IMR-90 (cell line): ENCODE measurements at regions not wholly inside any gene's neighbourhood (a gene's known extent, or its start where the extent isn't known, plus 50 kb on each side); places are given as distances from the start of the nearest gene placed in this dataset.

ENCODE experiments used
- ATAC-seq: fragments of 200-7000 bp; cut with Tn5 transposase; 2 replicates; pipeline ENCODE4 v1.9.1; 2020; ENCODE audit warnings: low read depth, mild to moderate bottlenecking, moderate library complexity
- BruUV-seq: library from RNA; stranded (reverse); fragments of 400-500 nt; replicated peaks from 2 replicates; lab custom pipeline; 2021; lab: Mats Ljungman, UMichigan
- CTCF ChIA-PET: fragments of 300-600 bp; formaldehyde crosslinking; extraction: SDS; loops from one replicate; lab custom pipeline; 2021; ENCODE audit warnings: antibody characterized with exemption; lab: Yijun Ruan, JAX
- POLR2A ChIA-PET: fragments of 300-600 bp; sonication (Branson Sonifier 250); formaldehyde crosslinking; loops from one replicate; lab custom pipeline; 2022; ENCODE audit warnings: antibody characterized with exemption; ENCODE audit not compliant: unreplicated experiment; lab: Charles Lee
- DNase-seq: peaks from one replicate; pipeline ENCODE4 v3.0.0; 2013
- H2AFZ ChIP-seq: replicated peaks from 2 replicates; pipeline ENCODE3; 2013; ENCODE audit warnings: low read length, mild to moderate bottlenecking; ENCODE audit not compliant: poor library complexity
- H2AK5ac ChIP-seq: 2 replicates; pipeline ENCODE4 v1.6.1; 2013; ENCODE audit warnings: low read depth, low read length, inconsistent platforms
- H2AK9ac ChIP-seq: replicated peaks from 2 replicates; pipeline ENCODE3; 2013; ENCODE audit warnings: mild to moderate bottlenecking, low read depth, low read length, moderate library complexity; ENCODE audit not compliant: poor library complexity
- H2BK120ac ChIP-seq: 2 replicates; pipeline ENCODE4 v1.6.1; 2013; ENCODE audit warnings: low read depth, low read length, inconsistent platforms
- H2BK15ac ChIP-seq: 3 replicates; pipeline ENCODE4 v1.6.1; 2013; ENCODE audit warnings: low read depth, low read length, inconsistent platforms
- H2BK20ac ChIP-seq: 2 replicates; pipeline ENCODE4 v1.6.1; 2013; ENCODE audit warnings: low read depth, mild to moderate bottlenecking, inconsistent platforms, low read length, moderate library complexity
- H2BK5ac ChIP-seq: 2 replicates; pipeline ENCODE4 v1.6.1; 2013; ENCODE audit warnings: mild to moderate bottlenecking, low read depth, low read length, inconsistent platforms; ENCODE audit not compliant: poor library complexity, severe bottlenecking
- H3K14ac ChIP-seq: replicated peaks from 2 replicates; pipeline ENCODE4 v1.6.1; 2013; ENCODE audit warnings: low read depth, low read length, inconsistent platforms
- H3K18ac ChIP-seq: 2 replicates; pipeline ENCODE4 v1.6.1; 2013; ENCODE audit warnings: low read depth, low read length, control low read depth
- H3K23ac ChIP-seq: 2 replicates; pipeline ENCODE4 v1.6.1; 2013; ENCODE audit warnings: low read depth, low read length, inconsistent platforms
- H3K27ac ChIP-seq: 2 replicates; pipeline ENCODE4 v1.5.1; 2013; ENCODE audit warnings: mild to moderate bottlenecking, control low read depth, low read length; ENCODE audit not compliant: insufficient read depth
- H3K27me3 ChIP-seq: 2 replicates; pipeline ENCODE4 v1.6.1; 2013; ENCODE audit warnings: low read length; ENCODE audit not compliant: control insufficient read depth, insufficient read depth
- H3K36me3 ChIP-seq: 2 replicates; pipeline ENCODE4 v1.6.1; 2013; ENCODE audit warnings: low read length, mixed read lengths; ENCODE audit not compliant: control insufficient read depth, insufficient read depth
- H3K4ac ChIP-seq: 2 replicates; pipeline ENCODE4 v1.6.1; 2013; ENCODE audit warnings: low read depth, low read length, inconsistent platforms
- H3K4me1 ChIP-seq: 2 replicates; pipeline ENCODE4 v1.6.1; 2013; ENCODE audit warnings: low read length, mixed read lengths; ENCODE audit not compliant: control insufficient read depth, insufficient read depth
- H3K4me2 ChIP-seq: 2 replicates; pipeline ENCODE4 v1.6.1; 2013; ENCODE audit warnings: low read depth, mild to moderate bottlenecking, control low read depth, low read length, moderate library complexity
- H3K4me3 ChIP-seq: 2 replicates; pipeline ENCODE4 v1.5.1; 2013; ENCODE audit warnings: low read depth, mild to moderate bottlenecking, control low read depth, low read length, moderate library complexity; ENCODE audit not compliant: insufficient read depth
- H3K56ac ChIP-seq: 2 replicates; pipeline ENCODE4 v1.6.1; 2013; ENCODE audit warnings: low read length, inconsistent platforms; ENCODE audit not compliant: insufficient read depth; ENCODE audit errors: extremely low read depth
- H3K79me1 ChIP-seq, 2 experiments: 2 replicates each; pipeline ENCODE4 v1.6.1; 2013; ENCODE audit warnings: low read length in 2 of 2, inconsistent platforms in 1 of 2, low read depth in 1 of 2
- H3K9ac ChIP-seq: 2 replicates; pipeline ENCODE4 v1.6.1; 2013; ENCODE audit warnings: low read depth, low read length, control low read depth
- H3K9me1 ChIP-seq: 2 replicates; pipeline ENCODE4 v1.6.1; 2013; ENCODE audit warnings: low read length, inconsistent platforms; ENCODE audit not compliant: insufficient read depth
- H3K9me3 ChIP-seq: 2 replicates; pipeline ENCODE4 v1.6.1; 2013; ENCODE audit warnings: low read length; ENCODE audit not compliant: control insufficient read depth, insufficient read depth
- H4K20me1 ChIP-seq: 2 replicates; pipeline ENCODE4 v1.6.1; 2013; ENCODE audit warnings: low read length, inconsistent platforms; ENCODE audit not compliant: insufficient read depth
- H4K5ac ChIP-seq: 2 replicates; pipeline ENCODE4 v1.6.1; 2013; ENCODE audit warnings: mild to moderate bottlenecking, low read depth, low read length, control low read depth
- H4K8ac ChIP-seq, 2 experiments: 2 replicates each; pipeline ENCODE4 v1.6.1; 2013; ENCODE audit warnings: low read depth in 2 of 2, low read length in 2 of 2, control low read depth in 1 of 2, inconsistent platforms in 1 of 2
- H4K91ac ChIP-seq: 2 replicates; pipeline ENCODE4 v1.6.1; 2013; ENCODE audit warnings: low read depth, low read length, inconsistent platforms; ENCODE audit not compliant: insufficient read depth
- ELK1 ChIP-seq: fragments of 150-350 bp; IDR thresholded peaks from 2 replicates; pipeline ENCODE4 v1.6.1; 2016; ENCODE audit warnings: low read depth, mild to moderate bottlenecking, low read length, moderate library complexity, borderline replicate concordance
- NFE2L2 ChIP-seq: fragments of 150-350 bp; IDR thresholded peaks from 2 replicates; pipeline ENCODE4 v1.6.1; 2016; ENCODE audit warnings: low read depth, mild to moderate bottlenecking, low read length
- RAD21 ChIP-seq: IDR thresholded peaks from 2 replicates; pipeline ENCODE4 v1.6.1; 2012; ENCODE audit warnings: low read length, improper control_type of control experiment
- RFX5 ChIP-seq: IDR thresholded peaks from 2 replicates; pipeline ENCODE4 v1.8.0; 2012; ENCODE audit warnings: low read depth, mild to moderate bottlenecking, low read length, moderate library complexity
- WGBS, 2 experiments: methylation state at CpG; one replicate each; pipeline versions ENCODE4 v1.1.5 to v1.1.7; 2013; ENCODE audit warnings: missing lambda C conversion rate in 2 of 2; ENCODE audit not compliant: insufficient read length in 1 of 2; ENCODE audit errors: extremely low coverage in 2 of 2; 5-methylcytosine and 5-hydroxymethylcytosine counted together
- dilution Hi-C: fragments of 300-500 bp; cut with HindIII; formaldehyde crosslinking; loops from one replicate; pipeline ENCODE4 v1.14.3; 2018; ENCODE audit warnings: low sequenced_read_pairs; ENCODE audit not compliant: unreplicated experiment
- in situ Hi-C: fragments of 300-500 bp; cut with MboI; formaldehyde crosslinking; loops from 3 replicates; pipeline ENCODE4 v1.14.3; 2019; ENCODE audit warnings: low sequenced_read_pairs, inconsistent platforms, mixed read lengths
- intact Hi-C: fragments of 100-400 bp; cut with micrococcal nuclease; formaldehyde crosslinking; loops from 2 replicates; pipeline ENCODE4 v1.10.0; 2022
- TF ChIP-seq, protein P1 (sequence below): conservative IDR thresholded peaks from 2 replicates; pipeline ENCODE4 v1.5.1; 2012; ENCODE audit warnings: mild to moderate bottlenecking, low read depth, low read length, improper control_type of control experiment

DNA sequence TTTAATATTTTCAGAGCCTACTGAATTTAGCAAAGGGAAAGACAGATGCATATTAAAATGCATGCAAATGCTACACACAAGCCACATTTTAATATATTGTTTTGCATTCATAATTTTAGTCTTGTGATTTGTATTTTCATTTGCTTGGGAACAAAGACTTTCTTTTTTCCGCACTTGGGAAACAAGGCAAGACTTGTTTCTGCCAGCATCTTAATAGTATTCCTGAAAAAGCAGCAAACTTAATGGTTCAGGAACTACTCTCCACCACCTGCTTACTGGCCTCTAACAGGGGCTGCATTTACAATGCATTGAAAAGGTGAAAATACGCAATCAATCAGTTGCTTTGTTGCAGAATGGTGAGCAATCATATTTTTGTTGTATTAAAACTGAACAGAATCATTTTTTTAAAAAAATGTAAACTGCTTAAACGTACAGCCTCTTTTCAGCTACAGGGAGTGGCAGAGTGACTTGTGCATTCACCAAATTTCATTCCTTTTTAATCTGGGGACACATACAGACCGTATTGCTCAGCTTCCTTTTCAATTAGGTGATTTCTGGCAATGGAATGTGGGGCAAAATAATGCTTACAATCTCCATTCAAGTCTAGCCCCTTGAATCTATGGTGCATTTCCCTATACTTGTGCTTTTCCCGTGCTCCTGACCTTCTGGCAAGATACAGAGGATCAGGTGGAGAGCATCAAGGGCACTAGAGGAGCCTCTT lies 144.1 kb upstream of the BTG1 start:
- Histone ChIP-seq H3K79me1 (no peaks in the 10 kb centered on the region), H2BK120ac (peak overlapping the region; percentile 94), H2BK15ac (peak overlapping the region; percentile 64; the same call in 2 of the 3 replicates), H3K14ac (peak overlapping the region; percentile 76), H2BK20ac (peak overlapping the region; percentile 93), H4K5ac (no peak overlapping the region; the same call in 1 of the 2 replicates), H3K4ac (peak overlapping the region; percentile 90), H3K4me3 (no peak overlapping the region), H3K56ac (0 out of 2 replicates have a peak overlapping the region, but pooled peaks have one; percentile 34), H3K4me1 (peaks cover 14% of the 10 kb centered on the region), H3K27me3 (no peaks in the 10 kb centered on the region), H3K23ac (peak overlapping the region; percentile 85), H2BK5ac (peak overlapping the region; percentile 86), H4K20me1 (no peaks in the 10 kb centered on the region), H3K9ac (no peak overlapping the region), H3K9me1 (peaks cover 3% of the 10 kb centered on the region), H2AK9ac (no peak overlapping the region), H3K9me3 (no peaks in the 10 kb centered on the region), H3K18ac (peak overlapping the region; percentile 78; the same call in 1 of the 2 replicates), H2AK5ac (no peak overlapping the region), H3K4me2 (peak overlapping the region; percentile 65; the same call in 1 of the 2 replicates), H3K27ac (no peak overlapping the region; the same call in 1 of the 2 replicates), H3K36me3 (no peaks in the 10 kb centered on the region), H4K91ac (peak overlapping the region; percentile 71), H2AFZ (peak overlapping the region; percentile 87), H4K8ac (peak overlapping the region; percentile 5 to 82; a peak in 2 of 4 replicates)
- peak; percentile 65 for DNase-seq
- TF ChIP-seq RAD21 (no peak), NFE2L2 (no peak), RFX5 (no peak), ELK1 (no peak)
- TF ChIP-seq, protein P1, sequence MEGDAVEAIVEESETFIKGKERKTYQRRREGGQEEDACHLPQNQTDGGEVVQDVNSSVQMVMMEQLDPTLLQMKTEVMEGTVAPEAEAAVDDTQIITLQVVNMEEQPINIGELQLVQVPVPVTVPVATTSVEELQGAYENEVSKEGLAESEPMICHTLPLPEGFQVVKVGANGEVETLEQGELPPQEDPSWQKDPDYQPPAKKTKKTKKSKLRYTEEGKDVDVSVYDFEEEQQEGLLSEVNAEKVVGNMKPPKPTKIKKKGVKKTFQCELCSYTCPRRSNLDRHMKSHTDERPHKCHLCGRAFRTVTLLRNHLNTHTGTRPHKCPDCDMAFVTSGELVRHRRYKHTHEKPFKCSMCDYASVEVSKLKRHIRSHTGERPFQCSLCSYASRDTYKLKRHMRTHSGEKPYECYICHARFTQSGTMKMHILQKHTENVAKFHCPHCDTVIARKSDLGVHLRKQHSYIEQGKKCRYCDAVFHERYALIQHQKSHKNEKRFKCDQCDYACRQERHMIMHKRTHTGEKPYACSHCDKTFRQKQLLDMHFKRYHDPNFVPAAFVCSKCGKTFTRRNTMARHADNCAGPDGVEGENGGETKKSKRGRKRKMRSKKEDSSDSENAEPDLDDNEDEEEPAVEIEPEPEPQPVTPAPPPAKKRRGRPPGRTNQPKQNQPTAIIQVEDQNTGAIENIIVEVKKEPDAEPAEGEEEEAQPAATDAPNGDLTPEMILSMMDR, result no peak
- ChIA-PET CTCF (interaction anchor here (1.5 kb wide), 1 partner anchor 144 kb away, joined by 3 read pairs; the partner anchor contains the start of gene BTG1), POLR2A (no interaction called here)
- intact Hi-C loops, result loop anchor here (10.0 kb wide), 1 partner anchor 275 kb away; no protein-coding TSS in a partner anchor
- peak; percentile 51; the same call in 1 of the 2 replicates for ATAC-seq
- dilution Hi-C loops, result no loop called here
- no TSS peak for BruUV-seq
- in situ Hi-C loops, result no loop called here
- WGBS, 2 experiments, result no CpG with 5 or more reads among the region's 5 CpGs
